Epidermal melanocyte (primary cell): ENCODE measurements at regions not wholly inside any gene's neighbourhood (a gene's known extent, or its start where the extent isn't known, plus 50 kb on each side); places are given as distances from the start of the nearest gene placed in this dataset.

Experiments used
- DNase-seq: peaks from one replicate; pipeline ENCODE4 v3.0.0; 2011; ENCODE audit warnings: low spot score; ENCODE audit not compliant: insufficient read length

- DNase-seq, result no peak
Measured at GRCh38 chr1:79817031-79817560, 810.6 kb upstream of the ADGRL4 start.

DNA sequence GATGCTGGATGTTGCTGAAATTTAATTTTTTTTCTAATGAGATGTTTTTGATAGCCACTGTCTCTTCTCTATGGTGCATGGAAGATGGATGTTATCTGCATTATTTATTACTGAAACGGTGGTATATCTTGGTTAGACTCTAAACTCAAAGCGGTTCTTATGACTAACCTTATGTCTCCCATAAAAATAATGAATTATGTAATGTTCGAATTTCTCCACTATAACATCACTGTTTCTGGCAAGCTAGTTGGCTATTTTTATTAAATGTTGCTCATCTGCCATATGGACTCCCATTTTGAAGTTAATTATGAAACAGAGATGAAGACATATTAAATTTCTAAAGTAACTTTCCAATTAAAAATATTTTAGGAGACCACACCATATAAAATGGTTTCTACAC lies 808.6 kb upstream of the ADGRL4 start:
- no peak for DNase-seq

GRCh38 chr1:79811173-79811572 lies 804.6 kb upstream of the ADGRL4 start:
- no peak for DNase-seq

GRCh38 chr1:79808816-79809475 lies 802.4 kb upstream of the ADGRL4 start:
- DNase-seq, result no peak

DNA sequence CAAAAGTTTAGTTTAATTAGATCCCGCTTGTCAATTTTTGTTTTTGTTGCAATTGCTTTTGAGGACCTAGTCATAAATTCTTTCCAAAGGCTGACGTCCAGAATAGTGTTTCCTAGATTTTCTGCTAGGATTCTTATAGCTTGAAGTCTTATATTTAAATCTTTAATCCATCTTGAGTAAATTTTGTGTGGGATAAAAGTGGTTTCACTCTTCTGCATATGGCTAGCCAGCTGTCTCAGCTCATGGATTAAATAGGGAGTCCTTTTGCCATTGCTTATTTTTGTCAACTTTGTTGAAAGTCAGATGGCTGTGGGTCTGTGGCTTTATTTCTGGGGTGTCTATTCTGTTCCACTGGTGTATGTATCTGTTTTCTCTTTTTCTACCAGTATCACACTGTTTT lies 801.3 kb upstream of the ADGRL4 start:
- DNase-seq, result no peak

- no peak for DNase-seq
Measured at GRCh38 chr1:79797487-79797886, 791.0 kb upstream of the ADGRL4 start.

DNA sequence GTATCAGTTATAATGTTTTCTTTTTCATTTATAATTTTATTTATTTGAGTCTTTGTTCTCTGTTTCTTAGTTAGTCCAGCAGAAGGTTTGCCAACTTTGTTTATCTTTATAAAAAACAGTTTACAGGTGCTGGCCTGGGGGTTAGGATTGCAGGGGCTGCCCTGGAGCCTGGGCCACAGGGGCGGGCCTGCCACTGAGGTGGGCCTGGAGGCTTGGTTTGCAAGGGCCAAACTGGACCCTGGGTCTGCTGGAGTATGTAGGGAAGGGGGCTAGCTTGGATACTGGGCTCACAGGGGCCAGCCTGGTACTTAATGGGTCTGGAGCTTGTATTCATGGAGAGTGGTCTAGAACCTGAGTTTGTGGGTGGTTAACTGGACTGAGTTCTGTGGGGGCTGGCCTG lies 789.9 kb upstream of the ADGRL4 start:
- no peak for DNase-seq

GRCh38 chr1:79792219-79792930 lies 785.8 kb upstream of the ADGRL4 start:
- no peak for DNase-seq

DNA sequence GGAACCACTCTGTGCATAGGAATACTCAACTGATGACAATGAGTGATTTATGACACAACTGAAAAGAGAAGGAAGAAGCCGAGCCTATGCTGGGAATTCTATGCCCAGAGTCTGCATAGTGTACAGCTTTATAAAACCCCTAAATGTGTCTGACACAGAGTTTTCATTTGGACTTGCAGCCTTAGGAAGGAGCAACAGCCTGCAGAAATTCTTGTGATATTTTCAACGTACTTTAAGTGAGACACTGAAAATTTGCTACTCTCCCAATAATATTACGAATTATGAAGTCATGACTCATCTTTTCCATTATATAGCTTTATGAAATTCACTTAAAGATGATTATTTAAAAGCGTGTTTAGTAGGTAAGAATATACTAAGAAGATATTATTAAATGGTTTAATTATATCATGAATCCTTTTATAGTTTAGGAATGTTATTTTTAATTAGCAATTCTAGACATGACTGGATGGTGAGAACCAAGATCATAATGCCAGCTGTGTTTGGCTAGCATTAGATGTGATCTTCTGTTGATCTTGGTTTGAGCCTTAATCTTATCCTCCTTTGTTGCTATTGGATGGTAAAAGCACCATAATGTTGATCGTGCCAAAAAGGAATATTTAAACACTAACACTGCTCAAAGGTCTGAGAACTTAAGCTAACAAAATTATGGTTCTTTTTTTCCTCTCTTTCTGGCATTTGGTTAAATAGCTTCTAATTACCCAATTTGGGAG lies 785.1 kb upstream of the ADGRL4 start:
- no peak for DNase-seq

- DNase-seq, result no peak
Measured at GRCh38 chr1:79790950-79791349, 784.4 kb upstream of the ADGRL4 start.

GRCh38 chr1:79787631-79788030 lies 781.1 kb upstream of the ADGRL4 start:
- DNase-seq, result no peak

- no peak for DNase-seq
Measured at GRCh38 chr1:79785964-79786363, 779.4 kb upstream of the ADGRL4 start.

DNA sequence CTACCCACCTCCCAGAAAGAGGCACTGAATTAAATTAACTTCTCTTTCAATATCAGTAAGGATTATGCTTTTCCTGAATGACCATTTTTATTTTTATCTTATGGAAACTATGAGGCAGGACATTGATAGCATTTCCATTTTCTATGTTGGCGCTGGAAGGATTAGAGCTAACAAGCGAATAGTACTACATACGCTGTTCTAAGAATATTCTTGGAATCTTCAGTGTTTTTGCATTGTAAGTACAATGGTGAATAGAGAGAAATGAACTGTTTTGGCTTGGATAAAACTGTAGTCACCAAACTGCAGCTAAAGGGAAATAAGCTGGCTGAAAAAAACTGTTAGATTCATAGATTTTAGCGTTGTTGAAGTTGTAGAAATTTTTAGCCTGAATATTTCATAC lies 779.0 kb upstream of the ADGRL4 start:
- DNase-seq, result no peak

GRCh38 chr1:79781261-79781660 lies 774.7 kb upstream of the ADGRL4 start:
- DNase-seq, result no peak

GRCh38 chr1:79777481-79778219 lies 771.1 kb upstream of the ADGRL4 start:
- DNase-seq, result no peak

DNA sequence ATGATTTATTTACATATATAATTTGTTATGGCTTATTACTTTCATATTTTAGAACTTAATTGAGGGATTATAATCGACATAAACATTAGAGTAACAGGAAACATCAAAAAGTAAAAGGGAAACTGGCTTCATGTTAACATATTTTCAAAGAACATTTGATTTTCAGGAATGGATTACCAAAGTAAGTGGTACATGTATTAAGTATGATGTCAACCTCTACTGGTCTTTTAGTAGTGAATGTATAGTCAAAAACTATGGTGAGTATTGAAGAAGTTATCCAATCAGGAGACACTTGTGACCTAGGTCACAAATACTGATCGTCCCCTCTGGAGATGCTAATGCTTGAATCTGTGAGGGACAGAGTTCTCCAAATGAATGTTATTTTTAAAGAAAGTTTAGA lies 768.9 kb upstream of the ADGRL4 start:
- no peak for DNase-seq

DNA sequence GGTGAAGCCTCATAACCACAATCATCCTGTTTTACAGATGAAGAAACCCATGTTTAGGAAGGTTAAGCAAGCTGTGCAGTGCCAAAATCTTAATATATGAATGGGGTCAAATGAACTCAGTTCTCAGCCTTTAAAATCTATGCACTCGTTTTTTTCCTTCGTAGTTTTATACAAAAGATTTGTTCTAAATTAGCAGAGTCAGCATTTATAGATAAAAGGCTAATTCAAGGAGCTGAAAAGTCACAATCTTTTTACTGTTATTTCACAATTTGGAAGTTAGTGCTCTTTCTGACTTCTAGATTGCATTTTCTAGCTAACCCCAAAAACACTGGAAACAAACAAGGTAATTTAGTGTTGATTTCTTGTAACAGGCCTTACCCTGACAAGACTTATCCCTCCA lies 766.9 kb upstream of the ADGRL4 start:
- DNase-seq, result no peak

GRCh38 chr1:79762461-79762860 lies 755.9 kb upstream of the ADGRL4 start:
- DNase-seq, result no peak

- DNase-seq, result no peak
Measured at GRCh38 chr1:79760531-79760930, 754.0 kb upstream of the ADGRL4 start.

GRCh38 chr1:79749607-79750006 lies 743.1 kb upstream of the ADGRL4 start:
- no peak for DNase-seq

DNA sequence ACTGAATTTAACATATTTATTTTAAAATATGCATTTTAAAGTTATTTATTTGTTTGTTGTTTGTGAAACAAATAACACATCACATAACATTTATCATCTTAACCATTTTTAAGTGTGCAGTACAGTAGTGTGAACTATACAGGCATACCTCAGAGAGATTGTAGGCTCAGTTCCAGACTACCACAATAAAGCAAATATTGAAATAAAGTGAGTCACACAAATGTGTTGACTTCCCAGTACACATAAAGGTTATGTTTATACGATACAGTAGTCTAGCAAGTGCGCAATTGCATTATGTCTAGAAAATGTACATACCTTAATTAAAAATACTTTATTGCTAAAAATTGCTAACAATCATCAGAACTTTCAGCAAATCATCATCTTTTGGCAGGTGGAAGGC lies 739.4 kb upstream of the ADGRL4 start:
- DNase-seq, result no peak

DNA sequence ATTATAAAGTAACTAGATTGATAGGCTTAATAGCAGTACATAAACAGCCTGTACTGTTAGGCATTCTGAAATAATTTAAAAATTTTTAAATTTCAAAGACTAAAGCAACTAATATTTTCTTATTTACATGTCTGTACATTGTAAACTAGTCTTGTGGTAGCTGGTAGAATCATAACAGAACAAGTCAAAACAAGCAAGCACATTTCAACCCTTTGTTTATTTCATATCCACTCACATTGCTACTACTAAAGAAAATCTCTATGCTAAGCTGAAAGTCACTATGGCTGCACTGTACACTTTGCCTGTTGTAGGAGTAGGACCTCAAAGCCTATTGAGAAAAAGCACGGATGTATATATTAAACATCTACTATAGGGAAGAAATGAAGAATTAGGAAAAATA lies 738.2 kb upstream of the ADGRL4 start:
- DNase-seq, result no peak
